GM23248 (cell line): ENCODE measurements at regions not wholly inside any gene's neighbourhood (a gene's known extent, or its start where the extent isn't known, plus 50 kb on each side); places are given as distances from the start of the nearest gene placed in this dataset.
"Not testable (repeated sequence)": the region's sequence is repeated elsewhere in the genome, so short reads cannot be mapped to it uniquely, and the experiment has no call there.

Experiments used
- DNase-seq: peaks from one replicate; pipeline ENCODE4 v3.0.0-alpha.2; 2015
- H2AFZ ChIP-seq: fragments of 200-600 bp; sonication (generic); 2 replicates; pipeline ENCODE4 v1.6.1; 2016; ENCODE audit warnings: antibody characterized with exemption
- H3F3A ChIP-seq: fragments of 200-600 bp; sonication (generic); 2 replicates; pipeline ENCODE4 v1.6.1; 2016; ENCODE audit warnings: mild to moderate bottlenecking, antibody characterized with exemption, mixed run types; ENCODE audit not compliant: insufficient read depth
- H3K27ac ChIP-seq: fragments of 200-600 bp; sonication (generic); 2 replicates; pipeline ENCODE4 v1.5.1; 2016; ENCODE audit warnings: mild to moderate bottlenecking
- H3K27me3 ChIP-seq: fragments of 200-600 bp; sonication (generic); replicated peaks from 2 replicates; pipeline ENCODE4 v1.6.1; 2016; ENCODE audit warnings: mild to moderate bottlenecking; ENCODE audit not compliant: insufficient read depth
- H3K36me3 ChIP-seq: fragments of 200-600 bp; sonication (generic); 2 replicates; pipeline ENCODE4 v1.6.1; 2016; ENCODE audit warnings: low read depth, mild to moderate bottlenecking
- H3K4me1 ChIP-seq: fragments of 200-600 bp; sonication (generic); 2 replicates; pipeline ENCODE4 v1.6.1; 2016; ENCODE audit warnings: mild to moderate bottlenecking; ENCODE audit not compliant: insufficient read depth
- H3K4me2 ChIP-seq: fragments of 200-600 bp; sonication (generic); one replicate; pipeline ENCODE4 v1.6.1; 2016; ENCODE audit warnings: mild to moderate bottlenecking; ENCODE audit not compliant: unreplicated experiment
- H3K4me3 ChIP-seq: fragments of 200-600 bp; sonication (generic); 2 replicates; pipeline ENCODE4 v1.5.1; 2016; ENCODE audit warnings: mild to moderate bottlenecking
- H3K79me2 ChIP-seq: fragments of 200-600 bp; sonication (generic); 2 replicates; pipeline ENCODE4 v1.6.1; 2016; ENCODE audit warnings: mild to moderate bottlenecking; ENCODE audit not compliant: insufficient read depth
- H3K9ac ChIP-seq: fragments of 200-600 bp; sonication (generic); 2 replicates; pipeline ENCODE4 v1.6.1; 2016; ENCODE audit warnings: mild to moderate bottlenecking
- H3K9me2 ChIP-seq: fragments of 200-600 bp; sonication (generic); 2 replicates; pipeline ENCODE4 v1.6.1; 2016; ENCODE audit warnings: mixed run types, mild to moderate bottlenecking, moderate library complexity; ENCODE audit not compliant: insufficient read depth
- H3K9me3 ChIP-seq: fragments of 200-600 bp; sonication (generic); one replicate; pipeline ENCODE4 v1.6.1; 2017; ENCODE audit warnings: low read depth
- H4K20me1 ChIP-seq: fragments of 200-600 bp; sonication (generic); 2 replicates; pipeline ENCODE4 v1.6.0; 2016; ENCODE audit not compliant: insufficient read depth
- EZH2 ChIP-seq: fragments of 200-600 bp; sonication (generic); IDR thresholded peaks from 2 replicates; pipeline ENCODE4 v1.6.1; 2018; ENCODE audit warnings: antibody characterized with exemption, mild to moderate bottlenecking; ENCODE audit not compliant: insufficient read depth, poor library complexity, severe bottlenecking
- EZH2phosphoT487 ChIP-seq: fragments of 200-600 bp; sonication (generic); IDR thresholded peaks from 2 replicates; pipeline ENCODE4 v1.6.1; 2018; ENCODE audit warnings: antibody characterized with exemption, moderate library complexity, mild to moderate bottlenecking, low read depth; ENCODE audit not compliant: insufficient read depth
- WGBS, 2 experiments: methylation state at CpG; one replicate each; pipeline ENCODE4 v1.1.6; 2015 to 2017; ENCODE audit warnings: low lambda C conversion rate in 2 of 2, low coverage in 1 of 2; ENCODE audit errors: missing lambda C conversion rate in 2 of 2; 5-methylcytosine and 5-hydroxymethylcytosine counted together
- in situ Hi-C: fragments of 300-500 bp; cut with MboI; formaldehyde crosslinking; loops from 2 replicates; pipeline ENCODE4 v1.15.0; 2020

- Histone ChIP-seq H3K4me3 (no peak overlapping the region), H3F3A (peaks cover 4% of the 10 kb centered on the region; the same call in 1 of the 2 replicates), H3K79me2 (no peaks in the 10 kb centered on the region), H2AFZ (no peak overlapping the region), H3K4me2 (no peak overlapping the region), H3K36me3 (no peaks in the 10 kb centered on the region), H3K4me1 (0 out of 2 replicates have a peak, but pooled peaks cover 14% of the 10 kb centered on the region), H3K27me3 (no peaks in the 10 kb centered on the region), H3K9ac (no peak overlapping the region), H3K9me2 (peaks cover 3% of the 10 kb centered on the region; the same call in 1 of the 2 replicates), H4K20me1 (no peaks in the 10 kb centered on the region), H3K27ac (no peak overlapping the region), H3K9me3 (no peaks in the 10 kb centered on the region)
- in situ Hi-C loops = loop anchor here (25.0 kb wide), 1 partner anchor 469 kb away; no protein-coding TSS in a partner anchor
- peak; percentile 85 for DNase-seq
- 34 to 47% methylated on average over 3 of the region's 3 CpGs for WGBS, 2 experiments
- TF ChIP-seq EZH2 = no peak
- no peak for TF ChIP-seq EZH2phosphoT487
These were observed 134.6 kb upstream of the RCN1 start for GRCh38 chr11:31956310-31956709.

- in situ Hi-C loops = loop anchor here (25.0 kb wide), 1 partner anchor 469 kb away; no protein-coding TSS in a partner anchor
- Histone ChIP-seq H3F3A (peaks cover 4% of the 10 kb centered on the region; the same call in 1 of the 2 replicates), H3K9me3 (no peaks in the 10 kb centered on the region), H3K4me3 (no peak overlapping the region), H3K4me2 (no peak overlapping the region), H3K36me3 (no peaks in the 10 kb centered on the region), H3K79me2 (no peaks in the 10 kb centered on the region), H3K27me3 (no peaks in the 10 kb centered on the region), H4K20me1 (no peaks in the 10 kb centered on the region), H3K27ac (no peak overlapping the region), H3K9me2 (peaks cover 3% of the 10 kb centered on the region; the same call in 1 of the 2 replicates), H3K4me1 (0 out of 2 replicates have a peak, but pooled peaks cover 14% of the 10 kb centered on the region), H3K9ac (no peak overlapping the region), H2AFZ (no peak overlapping the region)
- 94 to 97% methylated on average over 3 to 7 of the region's 7 CpGs for WGBS, 2 experiments
- TF ChIP-seq EZH2phosphoT487 (no peak), EZH2 (no peak)
- no peak for DNase-seq
These were observed 135.0 kb upstream of the RCN1 start for GRCh38 chr11:31955838-31956237.

GRCh38 chr11:31953803-31954327, 137.0 kb upstream of the RCN1 start:
- in situ Hi-C loops = loop anchor here (25.0 kb wide), 1 partner anchor 467 kb away; no protein-coding TSS in a partner anchor
- Histone ChIP-seq H3K9ac (no peak overlapping the region), H3K9me3 (no peaks in the 10 kb centered on the region), H3K79me2 (no peaks in the 10 kb centered on the region), H3K36me3 (no peaks in the 10 kb centered on the region), H3K4me3 (no peak overlapping the region), H3K27ac (no peak overlapping the region), H3K9me2 (peaks cover 3% of the 10 kb centered on the region; the same call in 1 of the 2 replicates), H3F3A (no peaks in the 10 kb centered on the region), H4K20me1 (no peaks in the 10 kb centered on the region), H3K4me1 (0 out of 2 replicates have a peak, but pooled peaks cover 6% of the 10 kb centered on the region), H2AFZ (no peak overlapping the region), H3K4me2 (no peak overlapping the region), H3K27me3 (peaks cover 12% of the 10 kb centered on the region)
- 80 to 84% methylated on average over 6 of the region's 6 CpGs for WGBS, 2 experiments
- DNase-seq = no peak
- TF ChIP-seq EZH2phosphoT487 (no peak), EZH2 (no peak)

- H2AFZ ChIP-seq, H3K79me2 ChIP-seq, H3K4me3 ChIP-seq, H3K9me2 ChIP-seq, DNase-seq, H3K4me2 ChIP-seq, H3K9me3 ChIP-seq, H3K27ac ChIP-seq, H3F3A ChIP-seq, H3K36me3 ChIP-seq, H3K9ac ChIP-seq, H4K20me1 ChIP-seq, H3K4me1 ChIP-seq: not testable (repeated sequence)
- peaks cover 19% of the 10 kb centered on the region for H3K27me3 ChIP-seq
- in situ Hi-C loops = loop anchor here (25.0 kb wide), 1 partner anchor 462 kb away; no protein-coding TSS in a partner anchor
These were observed 138.6 kb upstream of the PAX6 start for GRCh38 chr11:31949733-31950200.
